Caco-2 (cell line): ENCODE measurements at regions not wholly inside any gene's neighbourhood (a gene's known extent, or its start where the extent isn't known, plus 50 kb on each side); places are given as distances from the start of the nearest gene placed in this dataset.

ENCODE experiments used
- BruUV-seq: library from RNA; stranded (reverse); fragments of 400-500 nt; replicated peaks from 2 replicates; lab custom pipeline; 2021; lab: Mats Ljungman, UMichigan
- CTCF ChIA-PET: fragments of 300-600 bp; sonication (Branson Sonifier 250); formaldehyde crosslinking; loops from one replicate; lab custom pipeline; 2022; ENCODE audit warnings: antibody characterized with exemption; lab: Charles Lee
- POLR2A ChIA-PET: fragments of 300-600 bp; sonication (Branson Sonifier 250); formaldehyde crosslinking; loops from one replicate; lab custom pipeline; 2022; ENCODE audit warnings: antibody characterized with exemption; lab: Charles Lee
- DNase-seq, 2 experiments: peaks; one replicate each; pipeline versions ENCODE4 v3.0.0 to v3.0.0-alpha.2; 2020 to 2022
- H3K27me3 ChIP-seq: replicated peaks from 2 replicates; pipeline ENCODE4 v1.6.0; 2011; ENCODE audit warnings: low read length; ENCODE audit not compliant: control insufficient read depth, insufficient read depth
- H3K36me3 ChIP-seq: 2 replicates; pipeline ENCODE4 v1.5.1; 2011; ENCODE audit warnings: low read length; ENCODE audit not compliant: control insufficient read depth, insufficient read depth
- H3K4me1 ChIP-seq: fragments of 250-450 bp; sonication (Bioruptor Pico); 2 replicates; pipeline ENCODE4 v1.5.1; 2020; ENCODE audit warnings: mild to moderate bottlenecking
- H3K4me3 ChIP-seq: 2 replicates; pipeline ENCODE4 v1.5.1; 2011; ENCODE audit warnings: low read depth, mild to moderate bottlenecking, control low read depth, low read length
- H3K9me3 ChIP-seq: fragments of 250-450 bp; sonication (Bioruptor Pico); 2 replicates; pipeline ENCODE4 v1.5.1; 2020; ENCODE audit warnings: mild to moderate bottlenecking, moderate library complexity
- H3K27ac Mint-ChIP-seq: one replicate; pipeline ENCODE4 v1.8.0; 2022; ENCODE audit warnings: mixed read lengths; ENCODE audit not compliant: unreplicated experiment
- H3K27me3 Mint-ChIP-seq: one replicate; pipeline ENCODE4 v1.8.0; 2022; ENCODE audit warnings: mixed read lengths; ENCODE audit not compliant: insufficient read depth, unreplicated experiment
- H3K36me3 Mint-ChIP-seq: one replicate; pipeline ENCODE4 v1.8.0; 2022; ENCODE audit warnings: mild to moderate bottlenecking, mixed read lengths; ENCODE audit not compliant: insufficient read depth, unreplicated experiment
- H3K4me1 Mint-ChIP-seq: one replicate; pipeline ENCODE4 v1.8.0; 2022; ENCODE audit warnings: low read depth, mixed read lengths; ENCODE audit not compliant: unreplicated experiment
- H3K4me3 Mint-ChIP-seq: one replicate; pipeline ENCODE4 v1.8.0; 2022; ENCODE audit warnings: mild to moderate bottlenecking, moderate library complexity, mixed read lengths; ENCODE audit not compliant: unreplicated experiment
- H3K9me3 Mint-ChIP-seq: one replicate; pipeline ENCODE4 v1.8.0; 2022; ENCODE audit warnings: mixed read lengths; ENCODE audit not compliant: unreplicated experiment
- intact Hi-C: fragments of 100-400 bp; cut with micrococcal nuclease; formaldehyde crosslinking; loops from one replicate; pipeline ENCODE4 v1.10.0; 2022; ENCODE audit not compliant: unreplicated experiment
- TF ChIP-seq, protein P1 (sequence below), 2 experiments: fragments of 200-600 bp in 1 of 2; IDR thresholded peaks; 1 replicate in 1 of 2; 2 replicates in 1 of 2; pipeline versions ENCODE4 v1.5.1 to v1.8.0; 2011 to 2022; ENCODE audit warnings: antibody characterized with exemption in 1 of 2, control low read depth in 1 of 2, inconsistent platforms in 1 of 2, low read depth in 1 of 2, low read length in 1 of 2, mild to moderate bottlenecking in 1 of 2, moderate library complexity in 1 of 2; ENCODE audit not compliant: insufficient read depth in 1 of 2, severe bottlenecking in 1 of 2, unreplicated experiment in 1 of 2

DNA sequence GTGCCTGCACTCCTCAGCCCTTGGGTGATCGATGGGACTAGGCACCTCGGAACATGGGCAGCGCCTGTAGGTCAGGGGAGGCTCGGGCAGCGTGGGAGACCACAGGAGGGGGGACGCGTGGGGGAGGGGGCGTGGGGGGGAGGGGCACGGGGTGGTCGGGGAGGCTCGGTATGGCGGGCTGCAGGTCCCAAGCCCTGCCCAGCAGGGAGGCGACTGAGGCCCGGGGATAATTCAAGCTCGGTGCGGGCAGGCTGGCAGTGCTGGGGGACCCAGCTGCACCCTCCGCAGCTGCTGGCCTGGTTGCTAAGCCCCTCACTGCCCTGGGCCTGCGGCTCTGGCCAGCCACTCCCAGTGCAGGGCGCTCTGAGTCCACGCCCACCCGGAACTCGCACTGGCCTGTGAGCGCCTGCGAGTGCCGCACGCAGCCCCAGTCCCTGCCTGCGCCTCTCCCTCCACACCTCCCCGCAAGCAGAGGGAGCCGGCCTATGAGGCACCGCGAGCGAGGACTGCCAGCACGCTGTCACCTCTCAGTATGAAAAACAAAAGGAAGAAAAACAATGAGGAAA lies 1698.3 kb upstream of the RAG2 start:
- Mint-ChIP-seq H3K27ac (no peak overlapping the region), H3K36me3 (no peaks in the 10 kb centered on the region), H3K4me3 (no peak overlapping the region), H3K4me1 (peaks cover 7% of the 10 kb centered on the region), H3K27me3 (no peaks in the 10 kb centered on the region), H3K9me3 (peaks cover 22% of the 10 kb centered on the region)
- TF ChIP-seq, protein P1, sequence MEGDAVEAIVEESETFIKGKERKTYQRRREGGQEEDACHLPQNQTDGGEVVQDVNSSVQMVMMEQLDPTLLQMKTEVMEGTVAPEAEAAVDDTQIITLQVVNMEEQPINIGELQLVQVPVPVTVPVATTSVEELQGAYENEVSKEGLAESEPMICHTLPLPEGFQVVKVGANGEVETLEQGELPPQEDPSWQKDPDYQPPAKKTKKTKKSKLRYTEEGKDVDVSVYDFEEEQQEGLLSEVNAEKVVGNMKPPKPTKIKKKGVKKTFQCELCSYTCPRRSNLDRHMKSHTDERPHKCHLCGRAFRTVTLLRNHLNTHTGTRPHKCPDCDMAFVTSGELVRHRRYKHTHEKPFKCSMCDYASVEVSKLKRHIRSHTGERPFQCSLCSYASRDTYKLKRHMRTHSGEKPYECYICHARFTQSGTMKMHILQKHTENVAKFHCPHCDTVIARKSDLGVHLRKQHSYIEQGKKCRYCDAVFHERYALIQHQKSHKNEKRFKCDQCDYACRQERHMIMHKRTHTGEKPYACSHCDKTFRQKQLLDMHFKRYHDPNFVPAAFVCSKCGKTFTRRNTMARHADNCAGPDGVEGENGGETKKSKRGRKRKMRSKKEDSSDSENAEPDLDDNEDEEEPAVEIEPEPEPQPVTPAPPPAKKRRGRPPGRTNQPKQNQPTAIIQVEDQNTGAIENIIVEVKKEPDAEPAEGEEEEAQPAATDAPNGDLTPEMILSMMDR (IDR thresholded peaks at IDR 0.05; ENCODE audit: insufficient read depth in 1 of 2, low read depth in 1 of 2, low read length in 1 of 2, severe bottlenecking in 1 of 2, unreplicated experiment in 1 of 2): no peak
- ChIA-PET CTCF (no interaction called here), POLR2A (no interaction called here)
- intact Hi-C loops: no loop called here
- no TSS peak for BruUV-seq
- Histone ChIP-seq H3K4me1 (no peaks in the 10 kb centered on the region), H3K9me3 (no peaks in the 10 kb centered on the region), H3K36me3 (no peaks in the 10 kb centered on the region), H3K27me3 (no peaks in the 10 kb centered on the region), H3K4me3 (no peak overlapping the region)
- no peak for DNase-seq

DNA sequence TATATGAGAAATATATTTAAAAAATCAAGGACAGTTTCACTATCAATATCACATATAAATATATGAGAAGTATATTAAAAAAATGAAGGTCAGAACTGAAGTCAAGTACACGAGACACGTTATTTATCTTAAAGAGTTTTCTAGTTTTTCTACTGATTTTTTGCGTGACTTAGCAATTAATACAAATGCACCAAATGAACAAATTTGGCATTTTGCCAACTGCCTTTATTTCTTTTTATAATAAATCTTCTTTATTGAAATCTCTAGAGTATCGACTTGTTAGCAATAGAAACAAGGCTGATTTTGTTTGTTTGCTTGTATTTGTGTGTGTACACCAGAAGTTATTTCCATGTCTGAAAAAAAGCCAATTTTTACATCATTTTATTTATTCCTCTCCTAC lies 1684.7 kb upstream of the RAG2 start:
- H3K36me3 Mint-ChIP-seq: no peaks in the 10 kb centered on the region
- H3K9me3 Mint-ChIP-seq: no peaks in the 10 kb centered on the region
- no peaks in the 10 kb centered on the region for H3K36me3 ChIP-seq
- H3K4me1 ChIP-seq: no peaks in the 10 kb centered on the region
- CTCF ChIA-PET: no interaction called here
- TF ChIP-seq, protein P1 (IDR thresholded peaks at IDR 0.05; ENCODE audit: insufficient read depth in 1 of 2, low read depth in 1 of 2, low read length in 1 of 2, severe bottlenecking in 1 of 2, unreplicated experiment in 1 of 2): no peak
- DNase-seq: no peak
- no peak overlapping the region for H3K4me3 Mint-ChIP-seq
- H3K27me3 Mint-ChIP-seq: no peaks in the 10 kb centered on the region
- no peaks in the 10 kb centered on the region for H3K27me3 ChIP-seq
- no peaks in the 10 kb centered on the region for H3K9me3 ChIP-seq
- POLR2A ChIA-PET: no interaction called here
- intact Hi-C loops: no loop called here
- no peak overlapping the region for H3K27ac Mint-ChIP-seq
- H3K4me1 Mint-ChIP-seq: no peaks in the 10 kb centered on the region
- H3K4me3 ChIP-seq: no peak overlapping the region
- no TSS peak for BruUV-seq

DNA sequence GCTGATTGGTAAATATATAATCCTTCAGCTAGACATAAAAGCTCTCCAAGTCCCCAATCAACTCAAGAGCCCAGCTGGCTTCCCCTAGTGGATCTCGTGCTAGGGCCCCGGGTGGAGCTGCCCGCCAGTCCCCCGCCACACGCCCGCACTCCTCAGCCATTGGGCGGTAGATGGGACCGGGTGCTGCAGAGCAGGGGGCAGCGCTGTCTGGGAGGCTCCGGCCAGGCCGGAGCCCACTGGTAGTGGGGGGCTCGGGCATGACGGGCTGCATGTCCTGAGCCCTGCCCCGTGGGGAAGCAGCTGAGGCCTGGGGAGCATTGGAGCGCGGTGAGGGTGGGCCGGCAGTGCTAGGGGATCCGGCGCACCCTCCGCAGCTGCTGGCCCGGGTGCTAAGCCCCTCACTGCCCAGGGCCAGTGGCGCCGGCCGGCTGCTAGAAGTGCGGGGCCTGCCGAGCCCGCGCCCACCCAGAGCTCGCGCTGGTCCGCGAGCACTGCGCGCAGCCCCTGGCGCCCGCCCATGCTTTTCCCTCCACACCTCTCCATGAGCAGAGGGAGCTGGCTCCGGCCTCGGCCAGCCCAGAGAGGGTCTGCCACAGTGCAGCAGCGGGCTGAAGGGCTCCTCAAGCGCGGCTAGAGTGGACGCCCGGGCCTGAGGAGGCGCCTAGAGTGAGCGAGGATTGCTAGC lies 1680.6 kb upstream of the RAG2 start:
- TF ChIP-seq, protein P1 (IDR thresholded peaks at IDR 0.05; ENCODE audit: insufficient read depth in 1 of 2, low read depth in 1 of 2, low read length in 1 of 2, severe bottlenecking in 1 of 2, unreplicated experiment in 1 of 2): no peak
- H3K36me3 ChIP-seq: no peaks in the 10 kb centered on the region
- no peak overlapping the region for H3K4me3 ChIP-seq
- intact Hi-C loops: no loop called here
- Mint-ChIP-seq H3K4me3 (no peak overlapping the region), H3K9me3 (no peaks in the 10 kb centered on the region), H3K27me3 (no peaks in the 10 kb centered on the region), H3K36me3 (no peaks in the 10 kb centered on the region), H3K27ac (no peak overlapping the region), H3K4me1 (no peaks in the 10 kb centered on the region)
- DNase-seq: no peak
- H3K4me1 ChIP-seq: no peaks in the 10 kb centered on the region
- BruUV-seq: no TSS peak
- POLR2A ChIA-PET: no interaction called here
- no peaks in the 10 kb centered on the region for H3K27me3 ChIP-seq
- H3K9me3 ChIP-seq: no peaks in the 10 kb centered on the region
- CTCF ChIA-PET: no interaction called here
